ENCODE measurements at regions not wholly inside any gene's neighbourhood (a gene's known extent, or its start where the extent isn't known, plus 50 kb on each side); places are given as distances from the start of the nearest gene placed in this dataset.

GRCh38 chr1:189253601-189254350 lies 1223.9 kb downstream of the BRINP3 start:
- TF ChIP-seq POLR2AphosphoS5 (IDR thresholded peaks at IDR 0.05; ENCODE audit: borderline replicate concordance, low read depth, low read length) = no peak
- no peak for TF ChIP-seq EZH2 (IDR thresholded peaks at IDR 0.05)
- TF ChIP-seq FOXP2 (optimal IDR thresholded peaks at IDR 0.05; ENCODE audit: control extremely low read depth, extremely low read length, insufficient read depth) = no peak

Data from SK-N-MC (cell line).